NCI-H1694 (cell line): ENCODE measurements at regions not wholly inside any gene's neighbourhood (a gene's known extent, or its start where the extent isn't known, plus 50 kb on each side); places are given as distances from the start of the nearest gene placed in this dataset.

Source experiments
- DNase-seq: peaks from one replicate; lab custom pipeline; 2025; lab: John Stamatoyannopoulos, UW

- DNase-seq = no peak
Observed at GRCh38 chr12:93177208-93178153, 200.2 kb upstream of the NUDT4 start.

GRCh38 chr12:93178154-93178878 is 199.4 kb upstream of the NUDT4 start:
- DNase-seq = no peak

GRCh38 chr12:93179792-93180191 is 197.9 kb upstream of the NUDT4 start:
- no peak for DNase-seq

GRCh38 chr12:93180566-93180965 is 197.2 kb upstream of the NUDT4 start:
- DNase-seq = no peak

- no peak for DNase-seq
Observed at GRCh38 chr12:93181409-93181965, 196.2 kb upstream of the NUDT4 start.

- no peak for DNase-seq
Observed at GRCh38 chr12:93183940-93184671, 193.6 kb upstream of the NUDT4 start.

- DNase-seq = no peak
Observed at GRCh38 chr12:93184672-93185368, 192.9 kb upstream of the NUDT4 start.

- DNase-seq = no peak
Observed at GRCh38 chr12:93185369-93185741, 192.4 kb upstream of the NUDT4 start.

GRCh38 chr12:93186131-93186530 is 191.6 kb upstream of the NUDT4 start:
- DNase-seq = no peak

- no peak for DNase-seq
Observed at GRCh38 chr12:93186621-93187020, 191.1 kb upstream of the NUDT4 start.

GRCh38 chr12:93191423-93191822 is 186.3 kb upstream of the NUDT4 start:
- no peak for DNase-seq

GRCh38 chr12:93191956-93192355 is 185.8 kb upstream of the NUDT4 start:
- no peak for DNase-seq

- no peak for DNase-seq
Observed at GRCh38 chr12:93192878-93193277, 184.8 kb upstream of the NUDT4 start.

- DNase-seq = no peak
Observed at GRCh38 chr12:93195511-93195910, 182.2 kb upstream of the NUDT4 start.

- DNase-seq = no peak
Observed at GRCh38 chr12:93197067-93197593, 180.6 kb upstream of the NUDT4 start.

- DNase-seq = no peak
Observed at GRCh38 chr12:93198086-93198485, 179.6 kb upstream of the NUDT4 start.

GRCh38 chr12:93199831-93200236 is 177.9 kb upstream of the NUDT4 start:
- no peak for DNase-seq

GRCh38 chr12:93200291-93200917 is 177.3 kb upstream of the NUDT4 start:
- DNase-seq = no peak

GRCh38 chr12:93201990-93202389 is 175.7 kb upstream of the NUDT4 start:
- DNase-seq = no peak

- DNase-seq = no peak
Observed at GRCh38 chr12:93202688-93203087, 175.0 kb upstream of the NUDT4 start.

GRCh38 chr12:93203361-93203760 is 174.4 kb upstream of the NUDT4 start:
- DNase-seq = no peak
